DOHH2 (cell line): ENCODE measurements at regions not wholly inside any gene's neighbourhood (a gene's known extent, or its start where the extent isn't known, plus 50 kb on each side); places are given as distances from the start of the nearest gene placed in this dataset.

Experiments
- H3F3A ChIP-seq: fragments of 200-600 bp; sonication (generic), shearing (Covaris generic); 2 replicates; pipeline ENCODE4 v1.6.0; 2016; ENCODE audit warnings: antibody characterized with exemption, mild to moderate bottlenecking; ENCODE audit not compliant: control insufficient read depth, insufficient read depth
- H3K27ac ChIP-seq: fragments of 200-600 bp; sonication (generic); 2 replicates; pipeline ENCODE4 v1.5.1; 2014; ENCODE audit warnings: low read depth, mild to moderate bottlenecking, low read length, moderate library complexity
- H3K27me3 ChIP-seq: fragments of 200-600 bp; sonication (generic); 2 replicates; pipeline ENCODE4 v1.6.1; 2014; ENCODE audit warnings: mild to moderate bottlenecking, low read length, mixed read lengths; ENCODE audit not compliant: control insufficient read depth
- H3K36me3 ChIP-seq: fragments of 200-600 bp; sonication (generic); 2 replicates; pipeline ENCODE4 v1.6.1; 2014; ENCODE audit warnings: mild to moderate bottlenecking, low read length, moderate library complexity, mixed read lengths; ENCODE audit not compliant: control insufficient read depth
- H3K4me1 ChIP-seq: fragments of 200-600 bp; sonication (generic); 2 replicates; pipeline ENCODE4 v1.6.1; 2014; ENCODE audit warnings: mild to moderate bottlenecking, low read length, mixed read lengths; ENCODE audit not compliant: control insufficient read depth
- H3K4me2 ChIP-seq: fragments of 200-600 bp; sonication (generic); 2 replicates; pipeline ENCODE4 v1.6.0; 2014; ENCODE audit warnings: mild to moderate bottlenecking, low read length, moderate library complexity
- H3K4me3 ChIP-seq: fragments of 200-600 bp; sonication (generic); 2 replicates; pipeline ENCODE4 v1.5.1; 2014; ENCODE audit warnings: mild to moderate bottlenecking, low read length, mixed read lengths
- H3K79me2 ChIP-seq: fragments of 200-600 bp; sonication (generic); 2 replicates; pipeline ENCODE4 v1.6.1; 2014; ENCODE audit warnings: mild to moderate bottlenecking, low read length, mixed read lengths; ENCODE audit not compliant: control insufficient read depth
- H3K9me2 ChIP-seq: fragments of 200-600 bp; sonication (generic); replicated peaks from 2 replicates; pipeline ENCODE4 v1.6.1; 2014; ENCODE audit warnings: mild to moderate bottlenecking, low read length, mixed read lengths; ENCODE audit not compliant: control insufficient read depth
- H3K9me3 ChIP-seq: fragments of 200-600 bp; sonication (generic); 2 replicates; pipeline ENCODE4 v1.6.1; 2014; ENCODE audit warnings: antibody characterized with exemption, low read length, mixed read lengths; ENCODE audit not compliant: control insufficient read depth, insufficient read depth
- H4K20me1 ChIP-seq: fragments of 200-600 bp; sonication (generic); 2 replicates; pipeline ENCODE4 v1.6.0; 2014; ENCODE audit warnings: low read depth, mild to moderate bottlenecking, antibody characterized with exemption, low read length, moderate library complexity; ENCODE audit not compliant: control insufficient read depth, insufficient read depth
- EZH2phosphoT487 ChIP-seq: fragments of 200-600 bp; sonication (generic); IDR thresholded peaks from 2 replicates; pipeline ENCODE4 v1.6.1; 2017; ENCODE audit warnings: borderline replicate concordance, mild to moderate bottlenecking, antibody characterized with exemption, low read length, moderate library complexity, mixed read lengths
- TF ChIP-seq, protein P1 (sequence below): fragments of 200-600 bp; sonication (generic); IDR thresholded peaks from one replicate; pipeline ENCODE4 v1.5.1; 2014; ENCODE audit warnings: antibody characterized with exemption, mild to moderate bottlenecking, low read depth, low read length; ENCODE audit not compliant: poor library complexity, severe bottlenecking

DNA sequence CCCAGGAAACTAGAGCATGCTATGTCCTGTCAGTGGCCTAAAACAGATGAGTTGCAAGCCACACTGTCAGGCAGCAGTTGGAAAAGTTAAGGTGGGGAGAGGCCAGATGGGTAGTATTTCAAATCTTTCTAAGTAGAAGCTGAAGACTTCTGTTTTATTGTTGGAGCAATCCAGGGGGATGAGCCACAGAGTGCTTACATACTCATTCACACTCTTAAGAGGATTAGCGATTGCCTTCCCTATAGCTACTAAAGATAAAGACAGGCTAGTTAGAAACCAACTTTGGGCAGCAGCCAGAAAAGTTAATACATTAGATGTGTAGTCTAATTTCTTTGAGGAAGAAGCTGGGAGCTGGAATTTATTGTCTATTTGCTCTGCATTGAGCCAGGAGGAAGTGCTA is 61.7 kb upstream of the ELAVL2 start:
- Histone ChIP-seq H3K36me3 (no peaks in the 10 kb centered on the region), H3K9me2 (no peaks in the 10 kb centered on the region), H3K4me1 (no peaks in the 10 kb centered on the region), H3K79me2 (no peaks in the 10 kb centered on the region), H3F3A (no peaks in the 10 kb centered on the region), H3K4me2 (no peak overlapping the region), H3K27ac (no peak overlapping the region), H3K4me3 (no peak overlapping the region), H3K9me3 (no peaks in the 10 kb centered on the region), H4K20me1 (no peaks in the 10 kb centered on the region), H3K27me3 (no peaks in the 10 kb centered on the region)
- TF ChIP-seq, protein P1, sequence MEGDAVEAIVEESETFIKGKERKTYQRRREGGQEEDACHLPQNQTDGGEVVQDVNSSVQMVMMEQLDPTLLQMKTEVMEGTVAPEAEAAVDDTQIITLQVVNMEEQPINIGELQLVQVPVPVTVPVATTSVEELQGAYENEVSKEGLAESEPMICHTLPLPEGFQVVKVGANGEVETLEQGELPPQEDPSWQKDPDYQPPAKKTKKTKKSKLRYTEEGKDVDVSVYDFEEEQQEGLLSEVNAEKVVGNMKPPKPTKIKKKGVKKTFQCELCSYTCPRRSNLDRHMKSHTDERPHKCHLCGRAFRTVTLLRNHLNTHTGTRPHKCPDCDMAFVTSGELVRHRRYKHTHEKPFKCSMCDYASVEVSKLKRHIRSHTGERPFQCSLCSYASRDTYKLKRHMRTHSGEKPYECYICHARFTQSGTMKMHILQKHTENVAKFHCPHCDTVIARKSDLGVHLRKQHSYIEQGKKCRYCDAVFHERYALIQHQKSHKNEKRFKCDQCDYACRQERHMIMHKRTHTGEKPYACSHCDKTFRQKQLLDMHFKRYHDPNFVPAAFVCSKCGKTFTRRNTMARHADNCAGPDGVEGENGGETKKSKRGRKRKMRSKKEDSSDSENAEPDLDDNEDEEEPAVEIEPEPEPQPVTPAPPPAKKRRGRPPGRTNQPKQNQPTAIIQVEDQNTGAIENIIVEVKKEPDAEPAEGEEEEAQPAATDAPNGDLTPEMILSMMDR, result no peak
- no peak for TF ChIP-seq EZH2phosphoT487
